SK-N-SH (cell line): ENCODE measurements at regions not wholly inside any gene's neighbourhood (a gene's known extent, or its start where the extent isn't known, plus 50 kb on each side); places are given as distances from the start of the nearest gene placed in this dataset.

Experiments used
- CTCF ChIA-PET: fragments of 300-600, 350-600 bp; formaldehyde crosslinking; extraction: SDS; loops from one replicate; lab custom pipeline; 2021; lab: Yijun Ruan, JAX
- POLR2A ChIA-PET: fragments of 350-600 bp; sonication (Branson Sonifier 250); formaldehyde crosslinking; extraction: SDS; loops from one replicate; lab custom pipeline; 2020; ENCODE audit warnings: antibody characterized with exemption, inconsistent platforms; lab: Yijun Ruan, JAX
- DNase-seq: peaks from one replicate; pipeline ENCODE4 v3.0.0; 2012
- H2AFZ ChIP-seq: fragments of 200-600 bp; sonication (generic); 2 replicates; pipeline ENCODE4 v1.8.1; 2016; ENCODE audit warnings: antibody characterized with exemption, mild to moderate bottlenecking, low read depth
- H3F3A ChIP-seq: fragments of 200-600 bp; sonication (generic); replicated peaks from 2 replicates; pipeline ENCODE3; 2016; ENCODE audit warnings: antibody characterized with exemption, mild to moderate bottlenecking; ENCODE audit not compliant: insufficient read depth
- H3K27ac ChIP-seq, 2 experiments: fragments of 200-500 bp in 1 of 2; fragments of 200-600 bp in 1 of 2; sonication (Bioruptor generic) in 1 of 2; sonication (generic), shearing (Covaris generic) in 1 of 2; 2 replicates each; pipeline versions ENCODE4 v1.5.1 to v1.6.1; 2014 to 2016; ENCODE audit warnings: low read depth in 2 of 2, inconsistent platforms in 1 of 2, low read length in 1 of 2, mild to moderate bottlenecking in 1 of 2, mixed read lengths in 1 of 2
- H3K27me3 ChIP-seq: fragments of 200-600 bp; sonication (generic), shearing (Covaris generic); 2 replicates; pipeline ENCODE4 v1.6.1; 2016; ENCODE audit warnings: mixed run types; ENCODE audit not compliant: insufficient read depth
- H3K36me3 ChIP-seq, 2 experiments: fragments of 200-500 bp in 1 of 2; fragments of 200-600 bp in 1 of 2; sonication (Bioruptor generic) in 1 of 2; sonication (generic) in 1 of 2; replicated peaks in 1 of 2; 2 replicates each; pipeline versions ENCODE3 to v1.5.1; 2014 to 2016; ENCODE audit warnings: low read length in 1 of 2, mild to moderate bottlenecking in 1 of 2; ENCODE audit not compliant: insufficient read depth in 2 of 2, control insufficient read depth in 1 of 2
- H3K4me1 ChIP-seq, 2 experiments: fragments of 200-500 bp in 1 of 2; fragments of 200-600 bp in 1 of 2; sonication (Bioruptor generic) in 1 of 2; sonication (generic), shearing (Covaris generic) in 1 of 2; 2 replicates each; pipeline versions ENCODE4 v1.5.1 to v1.6.1; 2014 to 2016; ENCODE audit warnings: low read depth in 1 of 2, low read length in 1 of 2, mixed run types in 1 of 2; ENCODE audit not compliant: insufficient read depth in 2 of 2, control insufficient read depth in 1 of 2
- H3K4me2 ChIP-seq: fragments of 200-600 bp; sonication (generic), shearing (Covaris generic); 2 replicates; pipeline ENCODE4 v1.6.1; 2017; ENCODE audit warnings: mixed run types
- H3K4me3 ChIP-seq, 2 experiments: fragments of 200-500 bp in 1 of 2; fragments of 200-600 bp in 1 of 2; sonication (Bioruptor generic) in 1 of 2; sonication (generic), shearing (Covaris generic) in 1 of 2; 2 replicates each; pipeline versions ENCODE4 v1.5.1 to v1.8.1; 2014 to 2016; ENCODE audit warnings: low read depth in 2 of 2, inconsistent platforms in 1 of 2, low read length in 1 of 2, mild to moderate bottlenecking in 1 of 2, mixed read lengths in 1 of 2, moderate library complexity in 1 of 2
- H3K79me2 ChIP-seq: fragments of 200-600 bp; sonication (generic); 2 replicates; pipeline ENCODE4 v1.8.1; 2017; ENCODE audit warnings: mild to moderate bottlenecking; ENCODE audit not compliant: insufficient read depth
- H3K9ac ChIP-seq: fragments of 200-600 bp; sonication (generic); 2 replicates; pipeline ENCODE4 v1.6.1; 2017; ENCODE audit warnings: mixed run types
- H3K9me2 ChIP-seq: fragments of 200-600 bp; sonication (generic); 2 replicates; pipeline ENCODE4 v1.6.1; 2017; ENCODE audit warnings: mixed run types
- H3K9me3 ChIP-seq: fragments of 200-600 bp; sonication (generic); 2 replicates; pipeline ENCODE4 v1.6.1; 2017; ENCODE audit warnings: mixed run types, mild to moderate bottlenecking, moderate library complexity
- H4K20me1 ChIP-seq: fragments of 200-600 bp; sonication (generic); 2 replicates; pipeline ENCODE4 v1.6.1; 2017; ENCODE audit warnings: mild to moderate bottlenecking, mixed run types; ENCODE audit not compliant: insufficient read depth
- CHD2 ChIP-seq: fragments of 150-350 bp; IDR thresholded peaks from 2 replicates; pipeline ENCODE4 v1.6.1; 2018; ENCODE audit warnings: low read length; ENCODE audit not compliant: partially characterized antibody
- ELF1 ChIP-seq: IDR thresholded peaks from 2 replicates; pipeline ENCODE4 v1.4.0; 2012
- EP300 ChIP-seq, 2 experiments: IDR thresholded peaks; 2 replicates each; pipeline versions ENCODE4 v1.4.0 to v1.6.1; 2012; ENCODE audit warnings: borderline replicate concordance in 1 of 2, low read depth in 1 of 2, low read length in 1 of 2
- FOSL2 ChIP-seq: IDR thresholded peaks from 2 replicates; pipeline ENCODE4 v1.4.0; 2012; ENCODE audit warnings: low read depth, mild to moderate bottlenecking, moderate library complexity, borderline replicate concordance
- FOXJ3 ChIP-seq: sonication (generic); formaldehyde crosslinking; IDR thresholded peaks from 2 replicates; pipeline ENCODE4 v1.5.1; 2020; ENCODE audit warnings: mild to moderate bottlenecking, missing genetic modification reagents
- MXI1 ChIP-seq: IDR thresholded peaks from 2 replicates; pipeline ENCODE4 v1.6.1; 2012; ENCODE audit warnings: mild to moderate bottlenecking, low read depth, low read length, improper control_type of control experiment
- RCOR1 ChIP-seq: fragments of 150-350 bp; IDR thresholded peaks from 2 replicates; pipeline ENCODE4 v1.6.1; 2017; ENCODE audit warnings: antibody characterized with exemption, low read length
- RXRA ChIP-seq: IDR thresholded peaks from 2 replicates; pipeline ENCODE4 v1.4.0; 2012; ENCODE audit warnings: low read depth, mild to moderate bottlenecking, borderline replicate concordance
- SMC3 ChIP-seq: IDR thresholded peaks from 2 replicates; pipeline ENCODE4 v1.6.1; 2012; ENCODE audit warnings: low read depth, low read length, improper control_type of control experiment
- TCF12 ChIP-seq: IDR thresholded peaks from 2 replicates; pipeline ENCODE4 v1.4.0; 2012
- USF1 ChIP-seq: IDR thresholded peaks from 2 replicates; pipeline ENCODE4 v1.4.0; 2012; ENCODE audit warnings: low read depth, borderline replicate concordance
- YY1 ChIP-seq: IDR thresholded peaks from 2 replicates; pipeline ENCODE4 v1.4.0; 2012; ENCODE audit warnings: low read depth, mild to moderate bottlenecking
- WGBS: methylation state at CpG from one replicate; pipeline ENCODE4 v1.1.6; 2017; ENCODE audit warnings: low lambda C conversion rate; 5-methylcytosine and 5-hydroxymethylcytosine counted together
- TF ChIP-seq, protein P1 (sequence below): IDR thresholded peaks from 2 replicates; pipeline ENCODE4; 2012
- TF ChIP-seq, protein P2 (sequence below): IDR thresholded peaks from 2 replicates; pipeline ENCODE4 v1.6.1; 2012; ENCODE audit warnings: mild to moderate bottlenecking, low read depth, low read length, moderate library complexity

DNA sequence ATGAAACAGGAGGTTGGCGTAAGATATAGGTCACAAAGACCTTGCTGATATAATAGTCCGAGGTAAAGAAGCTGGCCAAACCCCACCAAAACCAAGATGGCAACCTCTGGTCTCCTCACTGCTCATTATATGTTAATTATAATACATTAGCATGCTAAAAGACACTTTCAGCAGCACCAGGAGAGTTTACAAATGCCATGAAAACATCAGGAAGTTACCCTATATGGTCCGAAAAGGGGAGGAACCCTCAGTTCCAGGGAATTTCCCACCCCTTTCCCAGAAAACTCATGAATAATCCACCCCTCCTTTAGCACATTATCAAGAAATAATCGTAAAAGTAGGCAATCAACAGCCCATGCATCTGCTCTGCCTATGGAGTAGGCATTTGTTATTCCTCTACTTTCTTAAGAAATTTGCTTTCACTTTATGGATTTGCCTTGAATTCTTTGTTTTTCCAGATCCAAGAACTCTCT lies 923.4 kb downstream of the QKI start:
- CTCF ChIA-PET, result no interaction called here
- no peaks in the 10 kb centered on the region; the same call in 1 of the 2 replicates for H3K9me2 ChIP-seq
- TF ChIP-seq MXI1, result no peak
- no peak for TF ChIP-seq EP300 (IDR thresholded peaks at IDR 0.05; ENCODE audit: borderline replicate concordance in 1 of 2, low read depth in 1 of 2, low read length in 1 of 2)
- no peak for TF ChIP-seq RXRA
- no peak for TF ChIP-seq RCOR1
- TF ChIP-seq SMC3, result no peak
- TF ChIP-seq, protein P1, sequence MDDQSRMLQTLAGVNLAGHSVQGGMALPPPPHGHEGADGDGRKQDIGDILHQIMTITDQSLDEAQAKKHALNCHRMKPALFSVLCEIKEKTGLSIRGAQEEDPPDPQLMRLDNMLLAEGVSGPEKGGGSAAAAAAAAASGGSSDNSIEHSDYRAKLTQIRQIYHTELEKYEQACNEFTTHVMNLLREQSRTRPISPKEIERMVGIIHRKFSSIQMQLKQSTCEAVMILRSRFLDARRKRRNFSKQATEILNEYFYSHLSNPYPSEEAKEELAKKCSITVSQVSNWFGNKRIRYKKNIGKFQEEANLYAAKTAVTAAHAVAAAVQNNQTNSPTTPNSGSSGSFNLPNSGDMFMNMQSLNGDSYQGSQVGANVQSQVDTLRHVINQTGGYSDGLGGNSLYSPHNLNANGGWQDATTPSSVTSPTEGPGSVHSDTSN, result no peak
- no peak for TF ChIP-seq FOXJ3 (CRISPR knock-in tag)
- TF ChIP-seq USF1, result no peak
- no peak for TF ChIP-seq TCF12
- no peak for TF ChIP-seq YY1
- no peak for TF ChIP-seq ELF1
- no peak for TF ChIP-seq FOSL2
- no peak for TF ChIP-seq CHD2
- TF ChIP-seq, protein P2, sequence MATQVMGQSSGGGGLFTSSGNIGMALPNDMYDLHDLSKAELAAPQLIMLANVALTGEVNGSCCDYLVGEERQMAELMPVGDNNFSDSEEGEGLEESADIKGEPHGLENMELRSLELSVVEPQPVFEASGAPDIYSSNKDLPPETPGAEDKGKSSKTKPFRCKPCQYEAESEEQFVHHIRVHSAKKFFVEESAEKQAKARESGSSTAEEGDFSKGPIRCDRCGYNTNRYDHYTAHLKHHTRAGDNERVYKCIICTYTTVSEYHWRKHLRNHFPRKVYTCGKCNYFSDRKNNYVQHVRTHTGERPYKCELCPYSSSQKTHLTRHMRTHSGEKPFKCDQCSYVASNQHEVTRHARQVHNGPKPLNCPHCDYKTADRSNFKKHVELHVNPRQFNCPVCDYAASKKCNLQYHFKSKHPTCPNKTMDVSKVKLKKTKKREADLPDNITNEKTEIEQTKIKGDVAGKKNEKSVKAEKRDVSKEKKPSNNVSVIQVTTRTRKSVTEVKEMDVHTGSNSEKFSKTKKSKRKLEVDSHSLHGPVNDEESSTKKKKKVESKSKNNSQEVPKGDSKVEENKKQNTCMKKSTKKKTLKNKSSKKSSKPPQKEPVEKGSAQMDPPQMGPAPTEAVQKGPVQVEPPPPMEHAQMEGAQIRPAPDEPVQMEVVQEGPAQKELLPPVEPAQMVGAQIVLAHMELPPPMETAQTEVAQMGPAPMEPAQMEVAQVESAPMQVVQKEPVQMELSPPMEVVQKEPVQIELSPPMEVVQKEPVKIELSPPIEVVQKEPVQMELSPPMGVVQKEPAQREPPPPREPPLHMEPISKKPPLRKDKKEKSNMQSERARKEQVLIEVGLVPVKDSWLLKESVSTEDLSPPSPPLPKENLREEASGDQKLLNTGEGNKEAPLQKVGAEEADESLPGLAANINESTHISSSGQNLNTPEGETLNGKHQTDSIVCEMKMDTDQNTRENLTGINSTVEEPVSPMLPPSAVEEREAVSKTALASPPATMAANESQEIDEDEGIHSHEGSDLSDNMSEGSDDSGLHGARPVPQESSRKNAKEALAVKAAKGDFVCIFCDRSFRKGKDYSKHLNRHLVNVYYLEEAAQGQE, result no peak
- H3K36me3 ChIP-seq, result no peaks in the 10 kb centered on the region
- H3K9ac ChIP-seq, result no peak overlapping the region
- H4K20me1 ChIP-seq, result no peaks in the 10 kb centered on the region
- no peak overlapping the region for H3K4me2 ChIP-seq
- H3K27me3 ChIP-seq, result no peaks in the 10 kb centered on the region
- H2AFZ ChIP-seq, result no peak overlapping the region
- H3K79me2 ChIP-seq, result no peaks in the 10 kb centered on the region
- 34% methylated on average over 4 of the region's 4 CpGs for WGBS
- H3K4me1 ChIP-seq, result no peaks in the 10 kb centered on the region
- no peak overlapping the region for H3K4me3 ChIP-seq
- H3K27ac ChIP-seq, result no peak overlapping the region
- no peaks in the 10 kb centered on the region for H3K9me3 ChIP-seq
- DNase-seq, result no peak
- no peaks in the 10 kb centered on the region for H3F3A ChIP-seq
- POLR2A ChIA-PET, result no interaction called here
